ENCODE measurements at regions not wholly inside any gene's neighbourhood (a gene's known extent, or its start where the extent isn't known, plus 50 kb on each side); places are given as distances from the start of the nearest gene placed in this dataset.

DNA sequence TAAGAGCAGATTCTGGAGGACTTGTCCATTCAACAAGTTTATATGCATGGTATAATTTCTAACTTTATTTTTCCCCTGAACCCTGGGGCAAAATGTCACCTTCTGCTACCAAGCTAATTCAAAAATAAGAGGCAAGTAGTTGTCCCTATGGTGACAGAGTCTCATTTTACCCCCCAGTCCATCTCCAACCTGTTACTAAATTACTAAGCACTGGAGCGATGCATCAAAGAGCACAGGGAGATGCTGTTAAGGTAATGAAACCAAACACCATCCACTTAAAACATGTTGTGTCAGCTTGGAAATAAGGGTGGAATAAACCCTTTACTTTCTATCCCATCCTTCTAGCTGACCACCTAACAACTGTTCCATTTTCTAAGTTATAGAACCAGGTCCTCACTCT lies 417.4 kb upstream of the ATP11B start:
- no peak for DNase-seq

DNA sequence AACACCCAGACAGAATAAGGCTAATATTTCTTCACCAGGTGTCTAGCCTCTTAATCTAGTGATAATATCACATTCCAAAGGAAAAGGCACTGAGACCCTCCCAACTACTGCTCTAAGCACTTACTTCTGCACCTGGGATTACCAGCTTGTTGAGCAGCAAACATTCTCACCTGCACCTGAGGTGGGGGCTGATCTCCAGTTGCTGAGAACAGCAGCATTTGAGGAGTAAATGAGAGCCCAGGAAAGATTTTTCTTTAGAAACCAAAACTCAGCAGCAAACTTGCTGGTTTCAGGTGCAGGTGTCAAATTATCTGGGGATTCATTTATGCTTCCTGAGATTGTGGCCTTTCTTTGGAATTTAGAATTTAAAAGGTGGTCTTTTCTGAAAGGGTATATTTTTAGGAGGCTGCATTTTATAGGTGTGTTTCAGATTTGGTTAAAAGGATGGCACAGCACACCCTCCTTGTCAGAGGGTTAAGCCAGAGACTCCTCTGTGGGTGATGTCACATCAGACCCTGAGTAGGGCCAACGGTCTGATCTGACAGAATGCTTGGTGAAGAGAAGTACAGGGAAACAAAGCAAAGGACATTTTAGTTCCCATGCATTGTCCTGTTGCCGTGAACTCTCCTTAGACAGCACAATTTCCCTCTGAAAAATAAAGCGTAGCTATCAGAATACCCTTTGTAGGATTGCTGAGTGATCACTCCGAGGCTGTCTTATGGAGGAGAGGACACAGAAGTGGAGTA lies 411.0 kb upstream of the ATP11B start:
- no peak for DNase-seq

DNA sequence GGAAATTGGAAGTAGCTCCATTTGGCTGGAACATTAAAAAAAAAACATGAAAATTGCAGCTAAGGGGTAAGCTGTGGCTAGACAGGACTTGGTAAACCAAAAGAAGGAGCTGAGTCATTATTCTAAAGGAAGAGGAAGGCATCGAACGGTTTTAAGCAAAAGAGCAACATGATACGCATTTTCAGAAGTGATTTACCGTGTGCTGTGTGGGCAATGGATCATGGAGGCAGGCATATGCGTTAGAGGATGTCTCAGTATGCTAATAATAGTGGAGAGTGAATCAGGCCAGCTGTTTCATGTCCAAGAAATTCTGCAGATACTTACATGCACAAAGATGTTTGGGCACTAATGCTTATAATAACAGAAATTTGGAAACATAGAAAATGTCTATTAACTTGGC lies 409.1 kb upstream of the ATP11B start:
- DNase-seq, result no peak

DNA sequence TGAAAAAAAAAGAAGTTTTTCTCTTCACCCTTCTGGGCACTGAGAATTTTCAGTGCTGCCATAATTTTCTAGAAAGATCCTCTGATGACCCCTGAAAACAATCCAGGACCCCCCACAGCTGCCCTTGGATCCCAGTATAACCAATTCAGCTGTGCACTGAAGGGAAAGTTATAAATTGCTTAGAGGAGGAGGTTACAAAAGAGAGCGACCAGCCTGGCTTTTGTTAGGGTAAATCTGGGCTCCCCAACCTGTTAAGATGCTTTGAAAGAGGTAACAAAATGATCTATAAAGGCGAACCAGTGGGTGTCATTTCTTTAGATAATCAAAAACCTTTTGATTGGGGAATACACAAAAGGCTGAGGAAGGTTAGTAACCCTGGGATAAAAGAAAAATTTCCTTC lies 407.9 kb upstream of the ATP11B start:
- DNase-seq, result no peak

DNA sequence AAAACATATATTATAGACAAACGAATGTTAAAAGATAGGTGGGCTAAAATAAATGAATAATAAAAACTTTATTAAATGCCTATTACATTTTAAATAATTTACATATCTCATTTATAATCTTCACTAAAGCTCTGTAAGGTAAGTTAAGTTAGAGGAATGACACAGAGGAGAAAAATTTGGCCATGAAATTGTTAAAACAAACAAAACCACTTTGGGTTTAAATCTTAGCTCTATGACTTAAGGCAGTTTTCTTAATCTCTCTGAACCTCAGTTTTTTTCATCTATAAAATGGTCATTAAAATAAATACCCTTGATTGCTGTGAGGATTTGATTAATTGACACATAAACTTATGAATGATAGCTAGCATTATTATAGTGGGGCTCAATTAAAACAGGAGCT lies 404.8 kb upstream of the ATP11B start:
- DNase-seq, result no peak

DNA sequence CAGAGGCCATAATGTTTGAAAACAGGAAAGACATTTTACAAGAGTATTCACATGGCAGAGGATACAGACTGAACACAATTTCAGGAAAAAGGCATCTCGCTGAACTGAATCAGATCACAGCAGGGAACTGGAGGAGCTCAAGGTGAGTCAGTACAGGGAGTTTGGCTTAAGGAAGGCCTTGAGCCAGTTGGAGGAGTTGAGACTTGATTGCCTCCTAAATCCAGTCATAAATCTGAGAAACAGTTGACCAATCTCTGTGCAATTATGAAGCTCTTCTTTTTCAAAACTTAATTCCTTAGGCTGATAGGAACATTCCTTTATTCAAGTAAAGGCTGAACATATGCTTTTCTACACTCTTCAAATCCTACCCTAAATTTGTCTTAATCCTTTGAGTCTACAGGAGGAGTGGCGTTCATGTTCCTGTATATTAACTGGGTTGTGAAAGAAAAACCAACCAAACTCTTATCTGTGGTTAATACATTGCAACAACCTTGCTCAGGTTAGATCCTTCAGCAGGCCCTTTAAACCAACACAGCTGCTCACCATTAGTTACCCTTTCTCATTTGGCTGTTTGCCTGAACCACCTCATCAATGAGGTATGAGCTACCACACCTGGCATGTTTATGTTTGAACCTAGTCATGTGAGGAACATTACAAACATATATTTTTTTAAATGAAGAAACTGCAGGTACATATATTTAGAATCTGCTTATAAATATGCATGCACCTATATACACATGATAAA lies 404.1 kb upstream of the ATP11B start:
- DNase-seq, result peak; percentile 67 to 70

DNA sequence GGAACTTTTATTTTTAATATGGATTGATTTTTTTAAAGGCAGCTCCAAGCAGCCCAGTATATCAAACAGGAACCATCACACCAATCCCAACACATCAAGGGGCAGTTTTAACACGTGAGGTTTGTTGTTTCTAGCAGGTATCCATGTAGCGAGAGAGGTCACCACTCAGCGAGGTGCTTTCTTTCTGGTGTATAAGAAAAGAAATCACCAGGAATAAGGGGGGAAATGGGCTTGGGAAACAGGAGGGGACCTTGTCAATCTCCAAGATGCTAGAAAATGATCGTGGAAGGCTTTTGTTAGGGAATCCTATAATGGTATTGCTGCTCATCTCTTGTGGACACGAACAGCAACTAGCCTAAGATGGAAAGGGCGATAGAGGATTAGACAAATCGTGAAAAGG lies 402.9 kb upstream of the ATP11B start:
- no peak for DNase-seq

DNA sequence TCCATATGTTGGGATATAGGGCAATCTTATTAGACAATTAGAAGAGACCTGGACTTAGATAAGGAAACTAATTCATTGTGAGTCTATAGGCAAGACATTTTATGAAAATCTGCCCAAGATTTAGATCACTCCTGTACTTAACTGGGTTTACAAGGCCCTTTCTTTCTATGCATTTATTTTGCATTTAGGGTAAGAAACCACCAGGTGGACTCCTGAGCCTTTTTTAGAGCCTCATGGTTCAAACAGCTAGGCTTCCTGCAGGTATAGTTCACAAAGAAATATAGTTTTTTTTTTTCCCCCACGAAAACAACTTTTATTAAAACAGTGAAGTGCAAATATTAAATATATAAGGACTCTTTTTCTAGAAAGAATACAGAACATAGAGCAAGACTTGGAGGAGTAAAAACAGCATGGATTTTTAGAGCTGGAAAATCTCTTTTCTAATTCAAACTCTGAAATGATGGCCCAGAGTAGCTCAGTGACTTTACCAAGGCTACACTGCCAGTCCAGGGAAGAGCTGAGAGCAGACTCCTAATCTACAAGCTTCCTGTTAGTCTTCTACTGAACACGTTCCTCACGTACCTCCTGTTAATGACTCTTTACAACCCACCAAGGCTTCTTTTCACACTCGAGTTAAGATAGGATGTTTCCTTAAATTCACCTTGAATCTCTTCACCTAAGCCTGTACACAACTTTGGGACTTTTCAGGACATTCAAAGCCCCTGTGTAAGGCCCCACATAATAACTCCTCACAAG lies 400.9 kb upstream of the ATP11B start:
- DNase-seq, result no peak

DNA sequence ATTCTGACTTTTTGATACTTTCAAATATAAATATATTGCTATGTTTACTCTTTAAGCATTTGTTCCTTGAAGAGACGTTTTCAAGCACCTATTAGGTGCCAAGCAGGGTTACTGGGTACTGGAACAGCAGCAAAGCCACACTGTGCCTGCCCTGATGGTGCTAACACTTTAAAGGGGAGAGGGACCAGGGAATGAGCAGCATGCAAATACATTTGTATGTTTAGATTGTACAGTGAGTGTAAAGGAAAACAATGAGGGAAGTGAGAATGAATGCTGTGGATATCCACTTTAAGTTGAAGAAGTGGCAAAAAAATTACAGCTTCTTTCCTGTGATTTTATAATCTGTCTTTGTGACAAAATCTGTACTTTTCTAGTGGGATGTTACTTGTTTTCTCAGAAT lies 400.2 kb upstream of the ATP11B start:
- DNase-seq, result no peak

DNA sequence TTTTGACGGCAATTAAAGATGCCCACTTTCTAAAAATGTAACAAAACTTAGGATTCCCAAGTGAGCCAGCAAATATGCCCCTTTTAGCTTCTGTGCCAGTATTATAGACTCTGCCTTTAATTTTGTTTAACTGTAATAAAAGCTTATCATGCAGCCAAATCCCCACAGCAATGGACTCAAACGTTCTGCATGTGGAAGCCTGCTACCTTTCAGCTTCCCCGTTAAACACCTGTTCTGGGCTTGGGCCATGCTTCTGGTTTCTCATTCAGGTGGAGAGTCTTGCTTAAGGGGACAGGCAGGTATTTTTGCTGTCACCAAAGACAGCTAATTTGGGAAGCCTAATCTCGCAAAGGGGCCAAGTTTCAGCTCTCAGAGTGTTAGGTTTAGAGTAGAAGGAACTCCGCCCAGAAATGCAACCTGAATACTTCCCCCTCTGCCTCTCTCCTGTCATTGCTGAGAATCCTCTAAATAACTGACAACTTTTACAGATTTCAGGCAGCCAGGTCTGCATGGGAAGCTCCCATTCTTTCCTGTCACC lies 399.4 kb upstream of the ATP11B start:
- no peak for DNase-seq

DNA sequence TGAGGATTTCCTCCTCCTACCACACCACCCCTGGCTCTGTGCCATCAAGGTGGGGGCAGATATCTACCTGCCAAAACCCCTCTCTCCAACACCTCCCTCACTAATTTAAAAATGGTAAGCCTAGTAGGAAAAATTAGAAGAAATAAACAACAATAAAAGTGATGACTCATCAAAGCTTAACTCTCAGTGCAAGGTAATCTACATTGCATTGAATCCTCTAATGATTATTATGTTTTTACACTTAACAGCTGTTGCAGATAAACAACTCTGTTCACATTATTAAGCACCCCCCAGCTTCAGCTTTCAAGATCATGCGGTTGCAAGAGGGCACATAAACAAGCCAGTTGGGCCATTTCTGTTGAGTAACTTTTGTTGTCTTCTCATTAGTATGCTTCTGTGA lies 396.1 kb upstream of the ATP11B start:
- DNase-seq, result no peak

DNA sequence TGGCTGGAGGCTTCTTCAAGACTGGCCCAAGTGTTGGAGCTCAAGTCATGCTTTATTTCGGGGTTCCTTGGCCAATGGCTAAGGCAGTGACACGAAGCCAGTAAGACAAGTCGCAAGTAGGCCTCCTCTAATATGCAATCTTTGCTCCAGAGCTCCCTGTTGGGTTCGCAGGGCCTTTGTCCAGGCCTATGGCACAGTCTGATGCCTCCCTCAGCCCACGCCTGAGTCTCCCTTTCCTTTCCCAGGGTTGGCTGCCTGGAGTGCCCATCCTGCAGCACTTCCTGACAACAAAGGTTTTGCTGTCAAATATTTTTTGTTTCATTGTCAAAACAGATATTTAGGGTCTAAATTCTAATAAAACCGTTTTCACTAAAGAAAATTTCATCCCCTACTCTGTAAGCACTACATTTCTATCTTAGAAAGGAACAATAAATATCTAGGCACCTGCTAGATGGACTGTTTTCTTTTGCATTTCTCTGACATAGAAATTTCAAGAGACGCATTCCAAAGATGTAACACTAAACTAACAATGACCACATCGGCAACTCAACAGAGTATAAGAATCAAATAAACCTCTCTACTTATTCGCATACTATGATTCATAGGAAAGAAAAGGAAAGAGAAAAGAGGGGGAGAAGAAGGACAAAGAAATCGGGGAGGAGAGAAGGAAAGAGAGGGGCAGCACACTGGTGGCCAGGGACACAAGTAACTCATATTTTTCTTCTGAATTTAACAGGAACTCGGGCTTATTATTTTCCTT lies 393.1 kb upstream of the ATP11B start:
- DNase-seq, result no peak

DNA sequence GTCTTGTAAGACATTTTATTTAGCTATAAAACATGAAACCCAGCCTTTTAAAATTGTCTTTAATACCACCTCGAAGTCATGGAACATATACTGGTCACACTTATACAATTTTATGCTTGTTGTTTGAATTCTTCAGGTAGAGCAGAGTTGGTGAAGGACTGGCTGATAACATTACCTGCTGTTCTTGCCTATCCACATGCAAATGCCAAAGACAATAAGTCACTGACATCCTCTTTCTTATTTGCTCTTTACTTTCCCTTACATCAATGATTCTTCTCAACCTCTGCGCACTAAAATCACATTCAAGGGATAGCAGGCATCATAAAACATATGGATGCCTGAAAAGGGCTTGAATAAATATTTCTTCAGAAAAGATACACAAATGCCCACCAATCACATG lies 392.5 kb upstream of the ATP11B start:
- DNase-seq, result no peak

DNA sequence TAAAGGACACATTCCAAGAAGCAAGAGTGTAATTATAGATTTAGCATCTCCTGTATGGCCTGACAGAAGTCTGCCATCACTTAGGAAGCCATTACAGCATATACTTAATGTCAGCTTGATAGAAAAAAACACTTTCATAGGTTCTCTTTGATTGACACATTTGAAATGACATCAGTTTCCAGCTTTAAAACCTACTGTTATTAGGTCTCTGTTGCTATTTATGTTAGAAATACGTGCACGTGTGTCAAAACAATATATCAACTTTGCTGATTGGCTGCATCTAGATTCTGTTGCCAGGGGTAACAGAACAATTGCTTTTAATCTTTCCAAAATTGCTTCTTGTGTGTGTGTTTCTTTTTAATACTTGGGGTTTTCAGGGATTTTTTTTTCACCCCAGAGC lies 389.3 kb upstream of the ATP11B start:
- no peak for DNase-seq

DNA sequence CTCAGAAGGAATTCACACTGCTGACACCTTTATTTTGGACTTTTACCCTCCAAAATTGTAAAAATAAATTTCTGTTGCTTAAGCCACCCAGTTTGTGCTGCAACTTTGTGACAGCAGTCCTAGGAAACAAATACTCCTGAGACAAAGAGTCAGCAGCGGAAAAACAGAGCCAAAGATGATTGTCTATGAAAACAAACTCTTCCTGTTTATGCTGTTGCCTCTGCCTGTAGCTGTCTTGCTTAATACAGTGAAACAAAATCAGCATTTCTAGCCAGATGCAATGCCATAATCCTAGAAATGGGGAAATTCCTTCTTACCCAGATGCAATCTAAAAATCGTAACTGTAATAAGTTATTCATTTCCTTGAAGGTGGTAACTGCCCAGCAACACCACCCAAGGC lies 387.5 kb upstream of the ATP11B start:
- DNase-seq, result no peak

DNA sequence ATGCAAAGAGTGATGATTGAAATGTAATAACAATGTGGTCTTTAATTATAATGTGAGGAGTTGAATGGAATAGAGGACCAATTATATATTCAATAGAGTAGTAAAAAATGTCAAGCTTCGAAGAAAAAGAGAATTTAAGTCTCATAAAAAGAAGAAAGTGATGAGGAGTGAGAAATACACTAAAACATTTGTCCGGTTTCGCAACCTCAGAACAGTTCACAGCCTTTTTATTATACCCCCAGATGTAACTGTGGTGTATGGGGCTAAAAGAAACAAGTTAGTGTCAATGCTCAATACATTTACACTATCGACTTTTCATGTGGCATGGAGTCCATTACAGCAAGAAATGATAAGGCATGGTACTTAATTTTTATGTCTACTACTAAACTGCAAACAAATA lies 386.5 kb upstream of the ATP11B start:
- no peak for DNase-seq

DNA sequence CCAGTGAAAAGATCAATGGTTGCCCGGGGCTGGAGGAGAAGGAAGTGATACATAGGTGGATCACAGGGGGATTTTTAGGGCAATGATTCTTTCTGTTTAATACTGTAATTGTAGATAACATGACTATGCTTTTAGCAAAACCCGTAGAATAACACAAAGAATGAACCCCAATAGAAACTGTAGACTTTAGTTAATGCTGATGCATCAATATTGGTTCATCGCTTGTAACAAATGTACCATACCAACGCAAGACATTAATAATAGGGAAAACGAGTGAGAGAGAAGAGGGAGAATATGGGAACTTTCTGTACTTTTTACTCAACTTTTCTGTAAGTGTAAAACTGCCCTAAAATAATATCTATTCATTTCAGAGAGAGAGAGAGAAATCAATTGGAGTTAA lies 383.3 kb upstream of the ATP11B start:
- no peak for DNase-seq

DNA sequence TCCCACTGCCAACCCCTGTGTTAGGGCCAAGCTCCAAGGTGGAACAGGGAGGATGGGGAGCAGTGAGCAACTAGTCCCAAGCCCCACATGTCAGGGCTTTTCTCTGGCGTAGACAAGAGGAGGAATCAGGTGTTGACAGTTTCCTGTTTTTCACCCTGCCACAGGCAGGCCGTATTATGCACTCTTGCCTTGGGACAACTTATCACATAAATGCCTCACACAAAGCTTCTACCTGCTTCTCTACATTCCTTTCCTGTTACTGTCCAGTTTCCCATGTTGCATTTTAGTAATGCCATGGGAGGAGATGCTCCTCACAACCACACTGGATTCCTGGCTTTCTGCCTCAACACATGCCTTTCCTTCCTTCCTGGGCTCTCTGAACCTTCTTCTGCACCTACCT lies 381.2 kb upstream of the ATP11B start:
- no peak for DNase-seq

DNA sequence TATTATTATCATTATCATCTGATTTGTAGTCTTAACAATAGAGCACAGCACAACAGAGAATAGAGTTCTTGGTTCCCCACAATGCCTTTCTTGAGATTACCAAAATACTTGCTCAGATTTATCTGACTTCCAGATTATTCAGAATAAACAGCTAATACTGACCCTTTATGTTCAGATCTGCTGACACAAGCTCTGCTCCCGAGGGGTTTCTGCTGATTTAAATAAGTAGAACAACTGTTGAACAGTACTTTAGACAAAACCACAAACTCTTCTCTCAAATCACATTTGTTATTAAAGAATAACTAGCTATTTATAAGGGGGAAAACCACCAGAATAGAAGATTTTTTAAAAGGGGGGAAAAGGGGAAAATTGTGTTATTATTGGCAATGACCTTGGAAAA lies 380.2 kb upstream of the ATP11B start:
- no peak for DNase-seq

DNA sequence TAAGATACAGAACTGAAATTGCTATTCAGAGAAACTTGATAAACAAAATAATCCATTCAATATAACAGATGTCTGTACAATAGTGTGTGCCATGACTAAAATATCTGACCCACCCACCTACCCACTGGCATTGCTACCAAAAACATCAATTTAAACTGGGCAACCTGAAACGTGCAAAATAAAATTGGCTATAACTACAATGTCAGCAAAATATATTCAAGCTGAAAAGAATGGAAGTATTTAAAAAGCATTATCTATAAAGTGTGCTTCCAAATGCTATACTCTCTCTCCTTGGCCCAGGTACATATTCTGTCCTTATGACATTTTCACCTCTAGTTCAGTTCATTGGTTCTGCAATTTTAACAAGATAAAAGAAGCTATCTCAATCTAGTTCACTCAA lies 379.6 kb upstream of the ATP11B start:
- no peak for DNase-seq

DNA sequence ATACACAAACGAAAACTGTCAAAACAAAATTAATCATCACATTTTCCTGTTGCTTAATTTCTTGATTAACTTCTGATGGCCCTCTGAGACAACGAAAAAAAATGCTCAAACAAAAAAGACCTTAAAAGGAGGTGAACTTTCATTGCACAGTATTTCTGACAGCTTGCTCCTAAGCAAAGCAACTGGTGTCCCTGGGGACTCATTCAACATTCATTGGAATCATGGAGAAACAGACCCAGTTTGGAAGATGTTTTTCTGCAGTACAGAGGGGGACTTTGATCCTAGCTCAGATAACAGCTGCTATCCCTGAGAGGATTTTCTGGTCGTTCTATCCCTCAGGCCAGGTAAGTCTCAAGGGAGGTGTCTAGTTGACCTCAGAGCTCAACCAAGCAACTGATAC lies 378.7 kb upstream of the ATP11B start:
- DNase-seq, result no peak

DNA sequence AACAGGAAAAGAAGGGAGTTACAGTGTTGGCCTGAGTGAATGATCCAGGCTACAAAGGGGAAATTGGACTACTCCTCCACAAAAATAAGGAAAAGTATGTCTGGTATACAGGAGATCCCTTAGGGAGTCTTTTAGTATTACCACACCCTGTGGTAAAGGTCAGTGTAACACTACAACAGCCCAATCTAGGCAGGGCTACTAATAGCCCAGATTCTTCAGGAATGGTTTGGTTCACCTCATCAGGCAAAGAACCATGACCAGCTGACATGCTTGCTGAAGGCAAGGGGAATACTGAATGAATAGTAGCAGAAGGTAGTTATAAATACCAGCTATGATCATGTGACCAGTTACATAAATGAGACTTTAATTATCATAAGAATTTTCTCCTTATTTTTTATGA lies 372.6 kb upstream of the ATP11B start:
- no peak for DNase-seq

DNA sequence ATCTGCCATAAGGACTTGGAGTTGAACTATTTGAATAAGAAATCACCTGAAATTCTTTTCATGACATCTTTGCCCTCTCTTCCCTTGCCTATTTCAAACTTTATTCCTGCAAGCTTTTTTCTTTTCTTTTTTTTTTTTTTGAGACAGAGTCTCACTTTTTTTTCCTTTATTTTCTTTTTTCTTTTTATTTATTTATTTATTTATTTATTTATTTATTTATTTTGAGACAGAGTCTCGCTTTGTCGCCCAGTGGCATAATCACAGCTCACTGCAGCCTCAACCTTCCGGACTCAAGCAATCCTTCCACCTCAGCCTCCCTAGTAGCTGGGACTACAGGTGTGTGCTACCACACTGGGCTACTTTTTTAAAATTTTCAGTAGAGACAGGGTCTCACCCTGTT lies 369.3 kb upstream of the ATP11B start:
- DNase-seq, result no peak
